ENCODE measurements at regions not wholly inside any gene's neighbourhood (a gene's known extent, or its start where the extent isn't known, plus 50 kb on each side); places are given as distances from the start of the nearest gene placed in this dataset.

DNA sequence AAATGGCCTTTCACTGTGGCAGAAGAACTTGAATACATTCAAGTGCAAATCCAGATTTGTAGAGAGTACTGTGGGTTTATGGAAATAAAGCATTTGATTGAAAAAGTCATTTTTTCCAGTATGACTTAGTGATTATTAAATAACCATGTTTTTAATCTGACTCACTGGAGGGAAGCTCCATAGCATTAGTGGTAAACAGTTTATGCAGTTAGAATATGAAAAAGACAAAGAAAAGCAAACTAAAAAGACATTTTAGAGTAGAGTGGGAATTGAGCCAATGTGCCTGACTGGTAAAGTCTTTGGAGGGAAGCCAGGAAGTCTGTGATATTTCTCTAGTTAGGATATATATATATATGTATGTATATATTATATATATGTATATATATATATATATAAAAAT lies 53.4 kb downstream of the FAT4 start:
- TF ChIP-seq CTCF (IDR thresholded peaks at IDR 0.05; ENCODE audit: insufficient read depth, low read depth, low read length) (no peak), EZH2 (IDR thresholded peaks at IDR 0.05; ENCODE audit: insufficient read depth, low read length) (no peak)
